Sigmoid colon (tissue), 6 donors: ENCODE measurements at regions not wholly inside any gene's neighbourhood (a gene's known extent, or its start where the extent isn't known, plus 50 kb on each side); places are given as distances from the start of the nearest gene placed in this dataset.

Experiments used
- DNase-seq: peaks from one replicate; pipeline ENCODE4 v3.0.0-alpha.2; 2019
- H3K27ac ChIP-seq, 4 donors: fragments of 200-600 bp; sonication (generic); one replicate each; pipeline ENCODE4 v1.5.1; 2016 to 2019; ENCODE audit warnings: mild to moderate bottlenecking in 1 of 4
- H3K27me3 ChIP-seq, 3 donors: fragments of 200-600 bp; sonication (generic); one replicate each; pipeline ENCODE4 v1.5.1; 2019; ENCODE audit warnings: mild to moderate bottlenecking in 1 of 3
- H3K36me3 ChIP-seq, 4 donors: fragments of 200-600 bp; sonication (generic); one replicate each; pipeline ENCODE4 v1.5.1; 2016 to 2019
- H3K4me1 ChIP-seq, 4 donors: fragments of 200-600 bp; sonication (generic); one replicate each; pipeline ENCODE4 v1.5.1; 2017 to 2019
- H3K4me3 ChIP-seq, 4 donors: fragments of 200-600 bp; sonication (generic); one replicate each; pipeline ENCODE4 v1.5.1; 2017 to 2019; ENCODE audit warnings: mild to moderate bottlenecking in 2 of 4, moderate library complexity in 1 of 4
- H3K9me3 ChIP-seq, 4 donors: fragments of 200-600 bp in 3 of 4; sonication (generic) in 3 of 4; one replicate each; pipeline versions ENCODE4 v1.5.1 to v1.6.1; 2013 to 2019
- EP300 ChIP-seq, 4 donors: sonication (generic); formaldehyde crosslinking; IDR thresholded peaks; one replicate each; pipeline ENCODE4 v1.6.1; 2017; ENCODE audit warnings: antibody characterized with exemption in 4 of 4
- POLR2A ChIP-seq, 2 donors: fragments of 450-650 bp; IDR thresholded peaks; one replicate each; pipeline ENCODE4 v1.6.1; 2016; ENCODE audit warnings: antibody characterized with exemption in 2 of 2, mild to moderate bottlenecking in 2 of 2, moderate library complexity in 2 of 2
- POLR2AphosphoS5 ChIP-seq, 4 donors: sonication (generic); formaldehyde crosslinking; IDR thresholded peaks; one replicate each; pipeline ENCODE4 v1.6.1; 2017; ENCODE audit warnings: antibody characterized with exemption in 4 of 4
- WGBS, 2 donors: extraction: QIAGEN DNeasy Blood & Tissue Kit; methylation state at CpG; one replicate each; pipeline ENCODE4 v1.1.7; 2013; 5-methylcytosine and 5-hydroxymethylcytosine counted together
- intact Hi-C: fragments of 100-400 bp; cut with DNase I; formaldehyde crosslinking; loops from one replicate; pipeline ENCODE4 v1.15.1; 2023
- TF ChIP-seq, protein P1 (sequence below), 4 experiments: fragments of 450-650 bp in 3 of 4; fragments of 200-600 bp in 1 of 4; IDR thresholded peaks; one replicate each; pipeline ENCODE4 v1.5.1; 2016 to 2019; ENCODE audit warnings: antibody characterized with exemption in 4 of 4, mild to moderate bottlenecking in 3 of 4, moderate library complexity in 2 of 4
- donor health status: healthy with polysubstance abuse.
- donor health status: healthy.

DNA sequence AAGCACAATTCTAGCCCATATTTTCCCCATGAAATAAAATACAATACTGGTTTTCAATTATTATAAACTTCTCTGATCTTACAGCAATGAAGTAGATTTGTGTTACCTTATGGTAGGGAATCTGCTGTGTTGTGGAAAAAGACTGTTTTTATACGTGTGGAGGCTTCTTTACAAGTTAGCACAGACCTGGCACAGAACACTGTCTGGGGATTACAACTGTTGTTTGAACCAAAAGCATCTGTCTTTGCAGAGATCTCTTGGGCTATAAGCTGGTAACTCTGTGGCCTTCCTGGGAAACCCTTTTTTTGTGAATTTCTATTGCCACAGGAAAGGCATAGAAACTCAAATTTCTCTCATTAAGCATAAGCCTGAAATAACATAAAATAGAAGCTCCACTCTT lies 581.9 kb downstream of the TUSC7 start:
- H3K27me3 ChIP-seq, result no peaks in the 10 kb centered on the region
- H3K9me3 ChIP-seq, result no peaks in the 10 kb centered on the region
- 55 to 61% methylated on average over 1 of the region's 1 CpG for WGBS, 2 donors
- no peaks in the 10 kb centered on the region for H3K36me3 ChIP-seq
- DNase-seq, result no peak
- TF ChIP-seq POLR2AphosphoS5 (IDR thresholded peaks at IDR 0.05), result no peak
- no peak for TF ChIP-seq EP300 (IDR thresholded peaks at IDR 0.05)
- TF ChIP-seq POLR2A (IDR thresholded peaks at IDR 0.05), result no peak
- TF ChIP-seq, protein P1, sequence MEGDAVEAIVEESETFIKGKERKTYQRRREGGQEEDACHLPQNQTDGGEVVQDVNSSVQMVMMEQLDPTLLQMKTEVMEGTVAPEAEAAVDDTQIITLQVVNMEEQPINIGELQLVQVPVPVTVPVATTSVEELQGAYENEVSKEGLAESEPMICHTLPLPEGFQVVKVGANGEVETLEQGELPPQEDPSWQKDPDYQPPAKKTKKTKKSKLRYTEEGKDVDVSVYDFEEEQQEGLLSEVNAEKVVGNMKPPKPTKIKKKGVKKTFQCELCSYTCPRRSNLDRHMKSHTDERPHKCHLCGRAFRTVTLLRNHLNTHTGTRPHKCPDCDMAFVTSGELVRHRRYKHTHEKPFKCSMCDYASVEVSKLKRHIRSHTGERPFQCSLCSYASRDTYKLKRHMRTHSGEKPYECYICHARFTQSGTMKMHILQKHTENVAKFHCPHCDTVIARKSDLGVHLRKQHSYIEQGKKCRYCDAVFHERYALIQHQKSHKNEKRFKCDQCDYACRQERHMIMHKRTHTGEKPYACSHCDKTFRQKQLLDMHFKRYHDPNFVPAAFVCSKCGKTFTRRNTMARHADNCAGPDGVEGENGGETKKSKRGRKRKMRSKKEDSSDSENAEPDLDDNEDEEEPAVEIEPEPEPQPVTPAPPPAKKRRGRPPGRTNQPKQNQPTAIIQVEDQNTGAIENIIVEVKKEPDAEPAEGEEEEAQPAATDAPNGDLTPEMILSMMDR (IDR thresholded peaks at IDR 0.05), result no peak
- intact Hi-C loops, result no loop called here
- H3K4me1 ChIP-seq, result no peaks in the 10 kb centered on the region
- H3K4me3 ChIP-seq, result no peak overlapping the region
- no peak overlapping the region for H3K27ac ChIP-seq

GRCh38 chr3:117297065-117297464 lies 587.5 kb downstream of the TUSC7 start:
- 17 to 57% methylated on average over 1 of the region's 1 CpG for WGBS, 2 donors

DNA sequence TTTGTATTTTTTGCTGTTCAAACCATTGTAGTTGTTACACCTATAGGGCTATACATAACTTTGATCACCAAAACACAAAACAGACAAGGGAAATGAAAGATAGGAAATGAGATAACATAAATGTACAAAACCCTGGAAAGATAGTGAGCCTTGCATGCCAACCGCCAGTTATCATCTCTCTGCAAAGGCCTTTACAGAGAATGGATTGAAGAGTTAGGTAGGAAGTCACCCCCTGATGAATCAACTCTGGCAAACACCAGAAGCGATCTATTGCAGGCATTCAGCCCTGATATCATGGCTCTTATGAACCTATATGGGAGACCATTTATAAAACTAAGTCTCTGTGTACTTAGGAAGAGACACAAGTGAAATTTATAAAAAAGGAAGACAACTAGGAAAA lies 588.0 kb downstream of the TUSC7 start:
- intact Hi-C loops, result no loop called here
- Histone ChIP-seq H3K9me3 (no peaks in the 10 kb centered on the region), H3K4me3 (no peak overlapping the region), H3K27ac (no peak overlapping the region), H3K27me3 (no peaks in the 10 kb centered on the region), H3K4me1 (no peaks in the 10 kb centered on the region), H3K36me3 (no peaks in the 10 kb centered on the region)
- 88 to 89% methylated on average over 2 of the region's 2 CpGs for WGBS, 2 donors
- DNase-seq, result no peak
- TF ChIP-seq, protein P1 (IDR thresholded peaks at IDR 0.05), result no peak
- TF ChIP-seq POLR2A (IDR thresholded peaks at IDR 0.05) (no peak), POLR2AphosphoS5 (IDR thresholded peaks at IDR 0.05) (no peak), EP300 (IDR thresholded peaks at IDR 0.05) (no peak)

More at GRCh38 chr3:117297065-117297464, 587.5 kb downstream of the TUSC7 start:
- H3K27me3 ChIP-seq, result no peaks in the 10 kb centered on the region
- no peak overlapping the region for H3K27ac ChIP-seq
- no peaks in the 10 kb centered on the region for H3K9me3 ChIP-seq
- no peaks in the 10 kb centered on the region for H3K36me3 ChIP-seq
- no peak for DNase-seq
- H3K4me1 ChIP-seq, result no peaks in the 10 kb centered on the region
- intact Hi-C loops, result no loop called here
- TF ChIP-seq, protein P1 (IDR thresholded peaks at IDR 0.05), result no peak
- TF ChIP-seq POLR2A (IDR thresholded peaks at IDR 0.05) (no peak), POLR2AphosphoS5 (IDR thresholded peaks at IDR 0.05) (no peak), EP300 (IDR thresholded peaks at IDR 0.05) (no peak)
- H3K4me3 ChIP-seq, result no peak overlapping the region

- DNase-seq, result no peak
- H3K27me3 ChIP-seq, result no peaks in the 10 kb centered on the region
- TF ChIP-seq, protein P1 (IDR thresholded peaks at IDR 0.05), result no peak
- TF ChIP-seq POLR2A (IDR thresholded peaks at IDR 0.05), result no peak
- TF ChIP-seq POLR2AphosphoS5 (IDR thresholded peaks at IDR 0.05), result no peak
- TF ChIP-seq EP300 (IDR thresholded peaks at IDR 0.05), result no peak
Measured at GRCh38 chr3:117298273-117298672, 588.7 kb downstream of the TUSC7 start.

DNA sequence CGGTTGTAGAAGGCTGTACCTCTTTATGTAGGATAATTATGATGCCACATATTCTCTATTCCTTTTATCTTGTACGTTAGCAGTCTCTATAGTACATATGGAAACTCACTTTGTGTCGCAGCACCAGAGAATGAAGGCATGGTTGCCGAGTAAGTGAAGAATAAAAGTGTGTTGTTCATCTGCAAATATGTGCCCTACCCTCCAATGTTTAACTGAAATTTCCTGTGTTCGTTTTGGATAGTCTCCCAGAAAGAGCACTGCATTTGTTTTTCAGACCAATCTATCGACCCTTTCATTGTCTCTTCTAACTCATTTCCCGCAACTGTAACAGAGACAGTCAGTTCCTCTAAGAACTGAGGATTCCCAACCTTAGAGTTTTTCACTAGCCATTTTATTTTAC lies 592.8 kb downstream of the TUSC7 start:
- Histone ChIP-seq H3K36me3 (no peaks in the 10 kb centered on the region), H3K27me3 (no peaks in the 10 kb centered on the region), H3K4me1 (no peaks in the 10 kb centered on the region), H3K9me3 (no peaks in the 10 kb centered on the region), H3K27ac (no peak overlapping the region), H3K4me3 (no peak overlapping the region)
- no peak for TF ChIP-seq POLR2AphosphoS5 (IDR thresholded peaks at IDR 0.05)
- no peak for TF ChIP-seq POLR2A (IDR thresholded peaks at IDR 0.05)
- TF ChIP-seq, protein P1 (IDR thresholded peaks at IDR 0.05), result no peak
- TF ChIP-seq EP300 (IDR thresholded peaks at IDR 0.05), result no peak
- intact Hi-C loops, result no loop called here
- WGBS, 2 donors, result 17 to 63% methylated on average over 7 of the region's 7 CpGs
- no peak for DNase-seq

More at GRCh38 chr3:117298273-117298672, 588.7 kb downstream of the TUSC7 start:
- Histone ChIP-seq H3K27ac (no peak overlapping the region), H3K9me3 (no peaks in the 10 kb centered on the region), H3K4me1 (no peaks in the 10 kb centered on the region), H3K36me3 (no peaks in the 10 kb centered on the region), H3K4me3 (no peak overlapping the region)
- intact Hi-C loops, result no loop called here
